ENCODE measurements at regions not wholly inside any gene's neighbourhood (a gene's known extent, or its start where the extent isn't known, plus 50 kb on each side); places are given as distances from the start of the nearest gene placed in this dataset.

DNA sequence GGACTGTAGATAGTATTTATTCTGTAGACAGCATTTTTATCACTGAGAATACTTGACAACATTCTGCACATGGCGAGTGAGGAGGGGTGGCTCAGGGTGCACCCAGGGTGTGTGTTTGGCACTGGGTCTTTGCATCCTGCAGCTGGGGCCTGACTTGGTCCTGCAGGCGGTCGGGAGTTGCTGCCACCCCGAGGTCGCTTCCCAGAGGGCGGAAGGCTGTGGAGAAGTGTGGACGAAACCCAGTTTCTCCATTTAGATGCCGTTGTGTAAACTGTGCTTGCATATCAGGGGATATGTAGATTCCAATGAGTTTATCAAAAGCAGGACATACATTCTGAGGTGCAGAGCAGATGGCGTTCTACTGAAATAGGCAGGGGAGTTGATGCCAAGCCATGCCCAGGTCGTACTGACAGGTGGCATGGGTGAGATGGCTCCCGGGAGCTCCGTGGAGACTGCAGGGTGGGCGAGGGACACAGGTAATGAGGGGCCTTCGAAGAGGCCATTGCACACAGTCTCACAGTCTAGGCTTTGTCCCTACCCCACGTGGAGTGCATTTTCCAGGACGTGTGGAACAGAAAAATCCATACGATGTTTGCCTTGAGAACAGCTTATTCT is 74.5 kb downstream of the RTP5 start:
- ChIA-PET CTCF (interaction anchor here (0.8 kb wide), 1 partner anchor 8 kb away, joined by 3 read pairs; no protein-coding TSS in a partner anchor), POLR2A (no interaction called here)
- Histone ChIP-seq H3K27me3 (ENCODE audit: control insufficient read depth, insufficient read depth, low read length) (no peaks in the 10 kb centered on the region), H3K36me3 (ENCODE audit: control insufficient read depth, insufficient read depth, low read length) (no peaks in the 10 kb centered on the region), H3K4me3 (ENCODE audit: low read depth, low read length) (no peak overlapping the region)
- no peak for DNase-seq (ENCODE audit: low read depth)
- TF ChIP-seq, protein P1, sequence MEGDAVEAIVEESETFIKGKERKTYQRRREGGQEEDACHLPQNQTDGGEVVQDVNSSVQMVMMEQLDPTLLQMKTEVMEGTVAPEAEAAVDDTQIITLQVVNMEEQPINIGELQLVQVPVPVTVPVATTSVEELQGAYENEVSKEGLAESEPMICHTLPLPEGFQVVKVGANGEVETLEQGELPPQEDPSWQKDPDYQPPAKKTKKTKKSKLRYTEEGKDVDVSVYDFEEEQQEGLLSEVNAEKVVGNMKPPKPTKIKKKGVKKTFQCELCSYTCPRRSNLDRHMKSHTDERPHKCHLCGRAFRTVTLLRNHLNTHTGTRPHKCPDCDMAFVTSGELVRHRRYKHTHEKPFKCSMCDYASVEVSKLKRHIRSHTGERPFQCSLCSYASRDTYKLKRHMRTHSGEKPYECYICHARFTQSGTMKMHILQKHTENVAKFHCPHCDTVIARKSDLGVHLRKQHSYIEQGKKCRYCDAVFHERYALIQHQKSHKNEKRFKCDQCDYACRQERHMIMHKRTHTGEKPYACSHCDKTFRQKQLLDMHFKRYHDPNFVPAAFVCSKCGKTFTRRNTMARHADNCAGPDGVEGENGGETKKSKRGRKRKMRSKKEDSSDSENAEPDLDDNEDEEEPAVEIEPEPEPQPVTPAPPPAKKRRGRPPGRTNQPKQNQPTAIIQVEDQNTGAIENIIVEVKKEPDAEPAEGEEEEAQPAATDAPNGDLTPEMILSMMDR (IDR thresholded peaks at IDR 0.05; ENCODE audit: insufficient read depth, low read depth, low read length), result no peak

DNA sequence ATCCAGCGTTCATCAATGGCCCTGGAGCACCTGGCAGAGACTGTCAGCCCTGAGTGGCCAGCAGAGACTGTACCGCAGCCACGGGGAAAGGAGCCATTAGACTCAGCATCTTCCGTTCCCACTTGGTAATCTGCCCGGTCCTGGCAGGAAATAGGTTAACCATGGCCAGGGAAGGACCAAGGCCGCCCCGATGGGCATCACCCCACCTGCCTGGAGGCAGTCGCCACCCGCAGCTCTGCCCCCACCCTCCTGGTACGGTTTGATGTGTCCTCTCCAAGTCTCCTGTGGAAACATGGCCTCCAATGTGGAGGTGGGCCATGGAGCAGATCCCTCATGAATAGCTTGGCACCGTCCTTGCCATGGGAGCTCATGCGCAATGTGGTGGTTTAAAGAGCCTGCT is 75.3 kb downstream of the RTP5 start:
- DNase-seq (ENCODE audit: low read depth), result no peak
- Histone ChIP-seq H3K27me3 (ENCODE audit: control insufficient read depth, insufficient read depth, low read length) (no peaks in the 10 kb centered on the region), H3K4me3 (ENCODE audit: low read depth, low read length) (no peak overlapping the region), H3K36me3 (ENCODE audit: control insufficient read depth, insufficient read depth, low read length) (no peaks in the 10 kb centered on the region)
- ChIA-PET CTCF (interaction anchor here (0.8 kb wide), 1 partner anchor 8 kb away, joined by 3 read pairs; no protein-coding TSS in a partner anchor), POLR2A (no interaction called here)
- TF ChIP-seq, protein P1 (IDR thresholded peaks at IDR 0.05; ENCODE audit: insufficient read depth, low read depth, low read length), result no peak

DNA sequence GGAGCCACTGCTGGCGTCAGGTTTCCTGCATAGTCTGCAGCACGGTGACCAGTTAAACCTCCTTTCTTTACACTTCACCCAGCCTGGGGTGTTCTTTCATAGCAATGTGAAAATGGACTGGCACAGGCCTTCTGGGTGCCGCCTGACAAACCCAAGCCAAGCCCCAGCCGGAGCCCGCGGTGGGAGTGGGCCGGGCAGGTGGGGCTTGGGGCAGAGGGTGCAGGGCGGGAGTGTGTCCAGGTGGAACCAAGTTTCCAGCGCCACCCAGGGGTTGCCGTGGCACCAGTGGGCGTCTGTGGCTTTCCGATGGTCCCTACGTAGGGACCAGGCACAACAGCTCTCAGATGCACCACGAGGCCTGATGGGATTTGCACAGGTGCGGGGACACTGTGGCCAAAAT is 75.8 kb downstream of the RTP5 start:
- TF ChIP-seq, protein P1 (IDR thresholded peaks at IDR 0.05; ENCODE audit: insufficient read depth, low read depth, low read length), result no peak
- ChIA-PET POLR2A (no interaction called here), CTCF (no interaction called here)
- H3K27me3 ChIP-seq (ENCODE audit: control insufficient read depth, insufficient read depth, low read length), result no peaks in the 10 kb centered on the region
- DNase-seq (ENCODE audit: low read depth), result no peak
- H3K36me3 ChIP-seq (ENCODE audit: control insufficient read depth, insufficient read depth, low read length), result no peaks in the 10 kb centered on the region
- no peak overlapping the region for H3K4me3 ChIP-seq (ENCODE audit: low read depth, low read length)

DNA sequence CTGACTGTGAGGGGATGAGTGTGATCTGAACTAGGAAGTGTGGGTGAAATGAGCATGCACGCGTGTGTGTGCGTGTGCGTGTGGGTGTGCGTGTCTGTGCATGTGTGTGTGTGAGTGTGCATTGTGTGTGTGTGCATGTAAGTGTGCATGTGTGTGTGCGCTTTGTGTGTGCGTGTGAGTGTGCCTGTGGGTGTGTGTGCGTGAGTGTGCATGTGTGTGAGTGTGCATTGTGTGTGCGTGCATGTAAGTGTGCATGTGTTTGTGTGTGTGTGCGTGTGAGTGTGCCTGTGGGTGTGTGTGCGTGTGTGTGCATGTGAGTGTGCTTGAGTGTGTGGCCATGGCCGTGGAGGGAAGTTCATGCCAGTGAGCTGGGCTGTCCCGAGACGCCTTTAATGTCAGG is 76.3 kb downstream of the RTP5 start:
- POLR2A ChIA-PET, result no interaction called here
- TF ChIP-seq, protein P1 (IDR thresholded peaks at IDR 0.05; ENCODE audit: insufficient read depth, low read depth, low read length), result no peak
- Histone ChIP-seq H3K36me3 (ENCODE audit: control insufficient read depth, insufficient read depth, low read length) (no peaks in the 10 kb centered on the region), H3K27me3 (ENCODE audit: control insufficient read depth, insufficient read depth, low read length) (no peaks in the 10 kb centered on the region), H3K4me3 (ENCODE audit: low read depth, low read length) (no peak overlapping the region)
- no peak for DNase-seq (ENCODE audit: low read depth)
- CTCF ChIA-PET, result no interaction called here

DNA sequence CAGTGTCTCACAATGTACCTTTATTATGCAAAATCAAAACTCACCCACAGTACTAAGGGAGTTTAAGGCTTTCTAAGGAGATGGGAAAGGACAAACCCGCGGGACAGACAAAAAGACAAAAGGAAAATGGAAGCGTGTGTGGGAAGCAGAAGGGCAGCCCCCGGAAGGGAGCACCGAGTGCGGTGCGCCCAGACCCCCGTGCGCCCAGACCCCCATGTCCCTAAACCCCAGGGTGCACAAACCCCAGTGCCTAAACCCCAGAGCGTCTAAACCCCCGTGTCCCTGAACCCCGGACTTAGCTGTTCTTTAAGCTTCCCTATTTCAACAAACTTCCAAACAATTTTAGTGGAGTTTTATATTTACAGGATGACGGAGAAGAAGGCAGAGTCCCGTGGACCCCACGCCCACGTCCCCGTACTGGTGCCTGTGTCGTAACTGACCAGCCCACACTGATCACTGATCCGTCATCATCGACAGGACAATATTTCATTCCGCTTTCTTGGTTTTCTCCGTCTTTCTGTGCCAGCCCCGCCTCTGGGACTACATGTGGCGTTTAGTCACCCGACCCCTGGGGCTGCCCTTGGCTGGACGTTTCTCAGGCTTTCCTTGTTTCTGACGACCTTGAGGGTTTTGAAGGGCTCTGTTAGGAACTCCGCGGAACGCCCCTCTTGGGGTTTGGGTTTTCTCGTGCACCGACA is 76.9 kb downstream of the RTP5 start:
- Histone ChIP-seq H3K36me3 (ENCODE audit: control insufficient read depth, insufficient read depth, low read length) (no peaks in the 10 kb centered on the region), H3K27me3 (ENCODE audit: control insufficient read depth, insufficient read depth, low read length) (no peaks in the 10 kb centered on the region), H3K4me3 (ENCODE audit: low read depth, low read length) (no peak overlapping the region)
- ChIA-PET CTCF (no interaction called here), POLR2A (no interaction called here)
- TF ChIP-seq, protein P1 (IDR thresholded peaks at IDR 0.05; ENCODE audit: insufficient read depth, low read depth, low read length), result no peak
- DNase-seq (ENCODE audit: low read depth), result no peak

All from BJ (cell line).